Neural cell (in vitro differentiated cells): ENCODE measurements at regions not wholly inside any gene's neighbourhood (a gene's known extent, or its start where the extent isn't known, plus 50 kb on each side); places are given as distances from the start of the nearest gene placed in this dataset.

Experiments
- EZH2 ChIP-seq: fragments of 200-600, 300-800 bp; shearing (Covaris generic), sonication (generic); IDR thresholded peaks from 2 replicates; pipeline ENCODE4 v1.6.1; 2014; ENCODE audit warnings: antibody characterized with exemption, low read length, borderline replicate concordance, mild to moderate bottlenecking; ENCODE audit not compliant: insufficient read depth, poor library complexity, severe bottlenecking
- TF ChIP-seq, protein P1 (sequence below): fragments of 450-650 bp; IDR thresholded peaks from 2 replicates; pipeline ENCODE4 v1.5.1; 2014; ENCODE audit warnings: antibody characterized with exemption, mild to moderate bottlenecking, moderate library complexity; ENCODE audit not compliant: poor library complexity, severe bottlenecking
- TF ChIP-seq, protein P2 (sequence below): IDR thresholded peaks from 2 replicates; pipeline ENCODE4 v1.6.1; 2012; ENCODE audit warnings: borderline replicate concordance

- TF ChIP-seq, protein P1, sequence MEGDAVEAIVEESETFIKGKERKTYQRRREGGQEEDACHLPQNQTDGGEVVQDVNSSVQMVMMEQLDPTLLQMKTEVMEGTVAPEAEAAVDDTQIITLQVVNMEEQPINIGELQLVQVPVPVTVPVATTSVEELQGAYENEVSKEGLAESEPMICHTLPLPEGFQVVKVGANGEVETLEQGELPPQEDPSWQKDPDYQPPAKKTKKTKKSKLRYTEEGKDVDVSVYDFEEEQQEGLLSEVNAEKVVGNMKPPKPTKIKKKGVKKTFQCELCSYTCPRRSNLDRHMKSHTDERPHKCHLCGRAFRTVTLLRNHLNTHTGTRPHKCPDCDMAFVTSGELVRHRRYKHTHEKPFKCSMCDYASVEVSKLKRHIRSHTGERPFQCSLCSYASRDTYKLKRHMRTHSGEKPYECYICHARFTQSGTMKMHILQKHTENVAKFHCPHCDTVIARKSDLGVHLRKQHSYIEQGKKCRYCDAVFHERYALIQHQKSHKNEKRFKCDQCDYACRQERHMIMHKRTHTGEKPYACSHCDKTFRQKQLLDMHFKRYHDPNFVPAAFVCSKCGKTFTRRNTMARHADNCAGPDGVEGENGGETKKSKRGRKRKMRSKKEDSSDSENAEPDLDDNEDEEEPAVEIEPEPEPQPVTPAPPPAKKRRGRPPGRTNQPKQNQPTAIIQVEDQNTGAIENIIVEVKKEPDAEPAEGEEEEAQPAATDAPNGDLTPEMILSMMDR: no peak
- no peak for TF ChIP-seq EZH2
- TF ChIP-seq, protein P2, sequence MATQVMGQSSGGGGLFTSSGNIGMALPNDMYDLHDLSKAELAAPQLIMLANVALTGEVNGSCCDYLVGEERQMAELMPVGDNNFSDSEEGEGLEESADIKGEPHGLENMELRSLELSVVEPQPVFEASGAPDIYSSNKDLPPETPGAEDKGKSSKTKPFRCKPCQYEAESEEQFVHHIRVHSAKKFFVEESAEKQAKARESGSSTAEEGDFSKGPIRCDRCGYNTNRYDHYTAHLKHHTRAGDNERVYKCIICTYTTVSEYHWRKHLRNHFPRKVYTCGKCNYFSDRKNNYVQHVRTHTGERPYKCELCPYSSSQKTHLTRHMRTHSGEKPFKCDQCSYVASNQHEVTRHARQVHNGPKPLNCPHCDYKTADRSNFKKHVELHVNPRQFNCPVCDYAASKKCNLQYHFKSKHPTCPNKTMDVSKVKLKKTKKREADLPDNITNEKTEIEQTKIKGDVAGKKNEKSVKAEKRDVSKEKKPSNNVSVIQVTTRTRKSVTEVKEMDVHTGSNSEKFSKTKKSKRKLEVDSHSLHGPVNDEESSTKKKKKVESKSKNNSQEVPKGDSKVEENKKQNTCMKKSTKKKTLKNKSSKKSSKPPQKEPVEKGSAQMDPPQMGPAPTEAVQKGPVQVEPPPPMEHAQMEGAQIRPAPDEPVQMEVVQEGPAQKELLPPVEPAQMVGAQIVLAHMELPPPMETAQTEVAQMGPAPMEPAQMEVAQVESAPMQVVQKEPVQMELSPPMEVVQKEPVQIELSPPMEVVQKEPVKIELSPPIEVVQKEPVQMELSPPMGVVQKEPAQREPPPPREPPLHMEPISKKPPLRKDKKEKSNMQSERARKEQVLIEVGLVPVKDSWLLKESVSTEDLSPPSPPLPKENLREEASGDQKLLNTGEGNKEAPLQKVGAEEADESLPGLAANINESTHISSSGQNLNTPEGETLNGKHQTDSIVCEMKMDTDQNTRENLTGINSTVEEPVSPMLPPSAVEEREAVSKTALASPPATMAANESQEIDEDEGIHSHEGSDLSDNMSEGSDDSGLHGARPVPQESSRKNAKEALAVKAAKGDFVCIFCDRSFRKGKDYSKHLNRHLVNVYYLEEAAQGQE: no peak
Measured at GRCh38 chr10:29001801-29002200, 287.1 kb upstream of the LYZL1 start.
